Effector memory CD4-positive, alpha-beta T cell (primary cell): ENCODE measurements at regions not wholly inside any gene's neighbourhood (a gene's known extent, or its start where the extent isn't known, plus 50 kb on each side); places are given as distances from the start of the nearest gene placed in this dataset.
"Not testable (repeated sequence)": the region's sequence is repeated elsewhere in the genome, so short reads cannot be mapped to it uniquely, and the experiment has no call there.

ENCODE experiments used
- DNase-seq, 3 donors: peaks; one replicate each; pipeline ENCODE4 v3.0.0-alpha.2; 2020
- H3K27ac ChIP-seq: 2 replicates; pipeline ENCODE4 v1.7.0; 2013; ENCODE audit warnings: mild to moderate bottlenecking, low read length, moderate library complexity; ENCODE audit not compliant: insufficient read depth, poor library complexity, severe bottlenecking
- H3K27me3 ChIP-seq: replicated peaks from 2 replicates; pipeline ENCODE4 v1.7.0; 2013; ENCODE audit warnings: mild to moderate bottlenecking, low read length; ENCODE audit not compliant: insufficient read depth, control insufficient read depth, poor library complexity, severe bottlenecking
- H3K36me3 ChIP-seq: 2 replicates; pipeline ENCODE4 v1.7.0; 2013; ENCODE audit warnings: mild to moderate bottlenecking, low read length, moderate library complexity; ENCODE audit not compliant: control insufficient read depth, insufficient read depth
- H3K4me1 ChIP-seq: 2 replicates; pipeline ENCODE4 v1.7.0; 2013; ENCODE audit warnings: low read length, mild to moderate bottlenecking; ENCODE audit not compliant: control insufficient read depth, insufficient read depth, poor library complexity, severe bottlenecking
- H3K4me3 ChIP-seq: 2 replicates; pipeline ENCODE4 v1.7.0; 2013; ENCODE audit warnings: low read length, low read depth, mild to moderate bottlenecking; ENCODE audit not compliant: insufficient read depth, poor library complexity, severe bottlenecking
- H3K9me3 ChIP-seq: 2 replicates; pipeline ENCODE4 v1.7.0; 2013; ENCODE audit warnings: mild to moderate bottlenecking, low read length, moderate library complexity; ENCODE audit not compliant: control insufficient read depth

DNA sequence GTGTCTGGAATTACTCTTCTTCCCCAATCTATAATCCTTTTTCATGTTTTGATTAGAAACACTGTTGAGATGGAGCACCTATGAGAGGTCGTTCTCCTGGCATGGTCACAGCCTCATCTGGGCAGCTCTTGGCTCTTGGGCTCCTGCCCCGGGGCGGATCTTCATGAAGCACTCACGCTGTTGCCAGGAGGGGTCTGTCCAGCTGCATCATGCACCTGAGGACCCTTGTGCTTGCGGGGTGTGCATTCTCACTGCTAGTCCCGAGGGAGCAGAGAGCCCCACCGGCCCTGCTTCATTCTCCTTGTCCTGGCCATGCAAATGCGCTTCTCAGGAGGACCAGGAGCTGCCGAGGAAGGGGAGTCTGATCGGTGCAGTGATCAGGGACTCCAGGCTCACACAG is 117.6 kb upstream of the S1PR3 start:
- Histone ChIP-seq H3K27ac (no peak overlapping the region), H3K9me3 (no peaks in the 10 kb centered on the region), H3K36me3 (no peaks in the 10 kb centered on the region), H3K4me3 (no peak overlapping the region), H3K4me1 (no peaks in the 10 kb centered on the region), H3K27me3 (no peaks in the 10 kb centered on the region)
- no peak for DNase-seq

DNA sequence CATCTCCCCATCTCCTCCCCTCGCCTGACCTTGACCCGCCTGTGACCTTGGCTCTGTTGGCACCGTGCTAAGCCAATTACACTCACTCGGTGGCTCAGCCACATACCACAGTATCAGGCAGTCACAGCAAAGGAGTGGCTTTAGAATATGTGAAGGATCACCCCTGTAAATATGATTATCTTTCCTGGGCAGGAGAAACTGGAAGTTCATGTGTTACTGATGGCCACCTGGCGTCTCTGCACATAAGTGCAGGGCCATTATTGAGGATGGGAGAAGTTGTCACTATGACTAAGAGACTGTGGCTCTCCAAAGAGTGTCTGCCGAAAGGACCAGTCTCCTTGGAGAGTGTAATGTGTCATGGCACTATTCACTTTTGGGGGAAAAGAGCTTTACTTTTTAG is 116.9 kb upstream of the S1PR3 start:
- Histone ChIP-seq H3K9me3 (no peaks in the 10 kb centered on the region), H3K36me3 (no peaks in the 10 kb centered on the region), H3K27me3 (no peaks in the 10 kb centered on the region), H3K27ac (no peak overlapping the region), H3K4me3 (no peak overlapping the region), H3K4me1 (no peaks in the 10 kb centered on the region)
- DNase-seq: no peak

DNA sequence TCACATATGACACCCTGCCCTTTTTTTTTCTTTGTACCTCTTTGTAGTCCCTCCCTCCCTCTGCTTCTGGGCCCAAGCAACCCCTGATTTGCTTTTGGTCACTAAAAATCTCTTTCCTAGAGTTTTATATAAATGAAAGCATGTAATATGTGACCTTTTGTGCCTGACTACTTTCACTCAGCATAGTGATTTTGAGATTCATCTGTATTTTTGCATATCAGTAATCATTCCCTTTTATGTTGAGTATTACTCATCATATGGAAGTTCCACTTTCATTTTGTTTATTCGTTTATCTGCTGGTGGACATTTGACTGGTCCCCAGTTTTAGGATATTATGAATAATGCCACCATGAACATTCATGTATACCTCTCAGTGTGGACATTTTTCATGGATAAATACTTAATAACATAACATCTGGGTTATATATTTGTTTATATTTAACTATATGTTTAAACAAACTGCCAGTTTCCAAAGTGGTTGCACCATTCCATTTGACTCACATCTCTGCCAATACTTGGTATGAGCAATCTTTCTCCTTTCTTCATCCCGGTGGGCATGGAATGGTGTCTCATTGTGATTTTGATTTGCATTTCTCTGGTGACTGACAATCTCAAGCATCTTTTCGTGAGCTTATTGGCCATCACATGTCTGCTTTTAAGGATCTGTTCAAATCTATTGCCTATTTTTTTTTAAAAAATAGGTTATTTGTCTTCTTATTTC is 115.7 kb upstream of the S1PR3 start:
- no peaks in the 10 kb centered on the region for H3K9me3 ChIP-seq
- no peaks in the 10 kb centered on the region for H3K4me1 ChIP-seq
- no peak overlapping the region for H3K4me3 ChIP-seq
- no peaks in the 10 kb centered on the region for H3K36me3 ChIP-seq
- H3K27ac ChIP-seq: no peak overlapping the region
- no peaks in the 10 kb centered on the region for H3K27me3 ChIP-seq
- no peak for DNase-seq

DNA sequence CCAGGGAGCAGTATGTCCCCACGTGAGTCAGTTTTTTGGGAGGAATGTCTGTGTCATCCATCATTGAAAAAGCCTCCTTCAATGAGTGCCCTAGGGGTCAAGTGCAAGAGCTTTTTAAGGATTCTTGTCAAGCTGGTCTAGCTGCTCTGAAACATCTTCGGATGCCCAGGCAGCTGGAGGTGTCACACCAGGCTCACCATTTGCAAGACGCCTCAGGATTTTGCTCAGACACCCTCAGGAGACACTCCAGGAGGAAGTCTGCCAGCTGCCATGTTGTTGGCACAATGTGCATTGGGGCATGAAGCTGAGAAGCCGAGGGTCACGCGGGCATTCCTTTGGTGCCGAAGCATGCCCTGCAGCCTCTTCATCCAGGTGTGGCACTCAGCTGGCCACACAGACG is 111.1 kb upstream of the S1PR3 start:
- Histone ChIP-seq H3K27ac (no peak overlapping the region), H3K36me3 (no peaks in the 10 kb centered on the region), H3K9me3 (no peaks in the 10 kb centered on the region), H3K4me1 (no peaks in the 10 kb centered on the region), H3K27me3 (no peaks in the 10 kb centered on the region), H3K4me3 (no peak overlapping the region)
- no peak for DNase-seq

DNA sequence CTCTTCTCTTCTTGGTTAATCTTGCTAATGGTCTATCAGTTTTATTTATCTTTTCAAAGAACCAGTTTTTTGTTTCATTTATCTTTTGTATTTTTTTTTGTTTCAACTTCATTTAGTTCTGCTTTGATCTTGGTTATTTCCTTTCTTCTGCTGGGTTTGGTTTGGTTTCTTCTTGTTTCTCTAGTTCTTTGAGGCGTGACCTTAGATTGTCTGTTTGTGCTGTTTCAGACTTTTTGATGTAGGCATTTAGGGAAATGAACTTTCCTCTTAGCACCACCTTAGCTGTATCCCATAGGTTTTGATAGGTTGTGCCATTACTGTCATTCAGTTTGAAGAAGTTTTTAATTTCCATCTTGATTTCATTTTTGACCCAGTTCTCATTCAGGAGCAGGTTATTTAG is 107.0 kb upstream of the S1PR3 start:
- not testable (repeated sequence) for DNase-seq, H3K27ac ChIP-seq, H3K4me1 ChIP-seq, H3K9me3 ChIP-seq, H3K27me3 ChIP-seq, H3K36me3 ChIP-seq, H3K4me3 ChIP-seq

DNA sequence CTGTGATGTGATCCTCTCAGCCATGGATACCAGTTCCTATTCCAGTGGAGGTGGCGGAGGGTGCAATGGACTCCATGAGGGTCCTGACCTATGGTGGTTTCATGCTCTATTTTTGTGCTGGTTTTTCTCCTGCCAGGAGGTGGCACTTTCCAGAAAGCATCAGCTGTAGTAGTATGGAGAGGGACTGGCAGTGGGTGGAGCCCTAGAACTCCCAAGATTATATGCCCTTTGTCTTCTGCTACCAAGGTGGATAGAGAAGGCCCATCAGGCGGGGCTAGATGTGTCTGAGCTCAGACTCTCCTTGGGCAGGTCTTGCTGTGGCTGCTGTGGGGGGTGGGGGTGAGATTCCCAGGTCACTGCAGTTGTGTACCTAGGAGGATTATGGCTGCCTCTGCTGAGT is 104.5 kb upstream of the S1PR3 start:
- DNase-seq, H3K9me3 ChIP-seq, H3K27me3 ChIP-seq, H3K36me3 ChIP-seq, H3K27ac ChIP-seq, H3K4me1 ChIP-seq, H3K4me3 ChIP-seq: not testable (repeated sequence)

DNA sequence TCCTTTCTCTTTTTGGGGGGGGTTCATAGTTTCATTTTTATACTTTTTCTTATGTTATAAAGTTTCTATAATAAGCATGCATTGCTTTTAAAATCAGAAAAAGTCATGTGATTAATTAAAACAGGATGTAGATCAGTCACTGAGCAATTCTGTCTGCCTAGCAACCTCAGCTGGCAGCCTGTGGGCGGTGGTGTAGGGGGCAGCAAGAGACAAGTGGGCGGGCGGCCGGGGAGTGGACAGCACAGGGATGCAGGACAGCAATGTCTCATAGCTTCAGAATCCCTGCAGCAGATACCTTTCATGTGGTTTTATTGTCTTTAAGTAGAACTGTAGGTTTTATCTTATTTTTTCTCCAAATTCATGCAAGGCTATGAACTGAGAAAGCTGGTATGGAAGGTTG is 101.9 kb upstream of the S1PR3 start:
- Histone ChIP-seq H3K9me3 (no peaks in the 10 kb centered on the region), H3K27me3 (no peaks in the 10 kb centered on the region), H3K36me3 (no peaks in the 10 kb centered on the region), H3K4me1 (no peaks in the 10 kb centered on the region), H3K27ac (no peak overlapping the region), H3K4me3 (no peak overlapping the region)
- no peak for DNase-seq

DNA sequence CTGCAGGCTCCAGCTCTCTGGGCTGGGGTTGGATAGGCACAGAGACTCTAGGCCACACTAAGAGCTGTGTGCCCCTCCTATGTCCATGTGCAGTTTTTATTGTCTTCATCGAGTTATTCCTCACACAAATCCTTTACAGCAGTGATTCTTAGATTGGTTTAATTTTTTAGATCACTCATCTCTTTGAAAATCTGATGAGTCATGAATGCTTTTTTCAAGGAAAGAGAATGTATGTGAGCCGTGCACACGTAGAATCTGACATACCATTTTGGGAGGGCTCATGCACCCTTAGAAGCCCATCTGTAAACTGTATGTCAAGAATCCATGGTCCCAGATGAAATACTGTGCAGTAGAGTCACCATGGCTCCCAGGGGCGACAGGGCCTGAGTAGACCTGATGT is 100.7 kb upstream of the S1PR3 start:
- Histone ChIP-seq H3K27me3 (no peaks in the 10 kb centered on the region), H3K4me1 (no peaks in the 10 kb centered on the region), H3K27ac (no peak overlapping the region), H3K9me3 (no peaks in the 10 kb centered on the region), H3K4me3 (no peak overlapping the region), H3K36me3 (no peaks in the 10 kb centered on the region)
- DNase-seq: no peak

DNA sequence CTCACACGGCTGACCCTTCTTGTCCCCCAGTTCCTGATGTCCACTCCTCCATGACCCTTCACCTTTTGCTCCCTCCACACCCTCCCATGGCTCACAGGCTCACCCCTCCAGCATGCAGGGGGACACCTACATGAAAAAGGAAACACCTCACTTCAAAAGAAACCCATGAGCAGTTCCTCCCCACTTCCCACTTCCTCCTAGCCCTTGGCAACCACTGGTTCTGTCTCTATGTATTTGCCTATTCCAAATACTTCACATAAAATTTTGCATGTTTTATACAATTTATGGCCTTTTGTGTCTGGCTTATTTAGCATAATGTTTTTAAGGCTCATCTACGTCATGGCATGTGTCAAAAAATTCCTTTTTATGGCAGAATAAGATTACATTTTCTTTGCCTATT is 100.2 kb upstream of the S1PR3 start:
- Histone ChIP-seq H3K27me3 (no peaks in the 10 kb centered on the region), H3K4me3 (no peak overlapping the region), H3K4me1 (no peaks in the 10 kb centered on the region), H3K9me3 (no peaks in the 10 kb centered on the region), H3K27ac (no peak overlapping the region), H3K36me3 (no peaks in the 10 kb centered on the region)
- DNase-seq: no peak

DNA sequence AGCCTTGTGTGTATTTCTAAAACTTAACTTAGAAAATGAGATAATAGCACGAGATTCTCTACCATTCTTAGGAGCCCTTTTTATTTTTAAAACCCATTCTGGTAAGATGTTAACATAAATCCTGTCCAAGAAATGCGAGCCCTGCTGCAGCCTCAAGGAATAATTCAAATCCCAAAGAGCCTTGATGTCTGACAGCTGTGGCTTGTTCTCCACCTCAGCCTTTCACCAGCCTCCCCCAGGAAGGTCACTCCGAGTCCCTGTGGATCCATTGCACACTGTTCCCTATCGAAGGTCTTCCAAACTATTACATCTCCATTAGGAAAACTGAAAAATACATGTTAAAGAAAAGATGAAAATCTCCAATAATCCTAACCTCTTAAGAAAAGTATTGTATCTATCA is 98.5 kb upstream of the S1PR3 start:
- Histone ChIP-seq H3K27me3 (no peaks in the 10 kb centered on the region), H3K36me3 (no peaks in the 10 kb centered on the region), H3K4me1 (no peaks in the 10 kb centered on the region), H3K27ac (no peak overlapping the region), H3K4me3 (no peak overlapping the region), H3K9me3 (no peaks in the 10 kb centered on the region)
- DNase-seq: no peak
